Activated CD4-positive, alpha-beta T cell treated with anti-CD3 and anti-CD28 coated beads, Interleukin-2, amount 10 ng/mL, durations not matched to agents 24 days and 14 days (primary cell): ENCODE measurements at regions not wholly inside any gene's neighbourhood (a gene's known extent, or its start where the extent isn't known, plus 50 kb on each side); places are given as distances from the start of the nearest gene placed in this dataset.

Experiments used
- DNase-seq: peaks from one replicate; pipeline ENCODE4 v3.0.0; 2022
- H3K27ac Mint-ChIP-seq: one replicate; pipeline ENCODE4 v1.8.0; 2022; ENCODE audit warnings: mild to moderate bottlenecking, mixed read lengths
- H3K27me3 Mint-ChIP-seq: one replicate; pipeline ENCODE4 v1.8.0; 2022; ENCODE audit warnings: mixed read lengths
- H3K36me3 Mint-ChIP-seq: one replicate; pipeline ENCODE4 v1.8.0; 2022; ENCODE audit warnings: low read depth, mild to moderate bottlenecking, mixed read lengths
- H3K4me1 Mint-ChIP-seq: one replicate; pipeline ENCODE4 v1.8.0; 2021; ENCODE audit warnings: mixed read lengths
- H3K4me3 Mint-ChIP-seq: one replicate; pipeline ENCODE4 v1.8.0; 2022; ENCODE audit warnings: mild to moderate bottlenecking, moderate library complexity, mixed read lengths
- H3K9me3 Mint-ChIP-seq: one replicate; pipeline ENCODE4 v1.8.0; 2021; ENCODE audit warnings: mixed read lengths
- intact Hi-C: fragments of 100-400 bp; cut with micrococcal nuclease; formaldehyde crosslinking; loops from one replicate; pipeline ENCODE4 v1.15.1; 2023

GRCh38 chr14:86296173-86296572, 766.2 kb downstream of the FLRT2 start:
- Mint-ChIP-seq H3K9me3 (no peaks in the 10 kb centered on the region), H3K4me3 (no peak overlapping the region), H3K27me3 (no peaks in the 10 kb centered on the region), H3K4me1 (no peaks in the 10 kb centered on the region), H3K36me3 (no peaks in the 10 kb centered on the region), H3K27ac (no peak overlapping the region)
- no peak for DNase-seq
- intact Hi-C loops: no loop called here

GRCh38 chr14:86288336-86288735, 758.4 kb downstream of the FLRT2 start:
- H3K27ac Mint-ChIP-seq: no peak overlapping the region
- no peaks in the 10 kb centered on the region for H3K9me3 Mint-ChIP-seq
- H3K27me3 Mint-ChIP-seq: no peaks in the 10 kb centered on the region
- no peak overlapping the region for H3K4me3 Mint-ChIP-seq
- DNase-seq: no peak
- no peaks in the 10 kb centered on the region for H3K4me1 Mint-ChIP-seq
- no peaks in the 10 kb centered on the region for H3K36me3 Mint-ChIP-seq
- intact Hi-C loops: no loop called here

GRCh38 chr14:86279405-86279804, 749.5 kb downstream of the FLRT2 start:
- H3K4me3 Mint-ChIP-seq: no peak overlapping the region
- no peaks in the 10 kb centered on the region for H3K27me3 Mint-ChIP-seq

GRCh38 chr14:86257973-86258372, 728.0 kb downstream of the FLRT2 start:
- Mint-ChIP-seq H3K4me3 (no peak overlapping the region), H3K27me3 (no peaks in the 10 kb centered on the region), H3K27ac (no peak overlapping the region), H3K4me1 (no peaks in the 10 kb centered on the region), H3K9me3 (peaks cover 4% of the 10 kb centered on the region), H3K36me3 (no peaks in the 10 kb centered on the region)
- intact Hi-C loops: no loop called here
- no peak for DNase-seq

More at GRCh38 chr14:86279405-86279804, 749.5 kb downstream of the FLRT2 start:
- Mint-ChIP-seq H3K27ac (no peak overlapping the region), H3K36me3 (no peaks in the 10 kb centered on the region), H3K4me1 (no peaks in the 10 kb centered on the region), H3K9me3 (no peaks in the 10 kb centered on the region)
- intact Hi-C loops: no loop called here
- DNase-seq: no peak

- intact Hi-C loops: no loop called here
- Mint-ChIP-seq H3K36me3 (no peaks in the 10 kb centered on the region), H3K4me3 (no peak overlapping the region), H3K9me3 (no peaks in the 10 kb centered on the region), H3K4me1 (no peaks in the 10 kb centered on the region), H3K27me3 (no peaks in the 10 kb centered on the region), H3K27ac (no peak overlapping the region)
- no peak for DNase-seq
Measured at GRCh38 chr14:86243158-86243557, 713.2 kb downstream of the FLRT2 start.

GRCh38 chr14:86237733-86238132, 707.8 kb downstream of the FLRT2 start:
- H3K9me3 Mint-ChIP-seq: peaks cover 3% of the 10 kb centered on the region
- no peaks in the 10 kb centered on the region for H3K27me3 Mint-ChIP-seq
- DNase-seq: no peak
- intact Hi-C loops: no loop called here
- H3K4me1 Mint-ChIP-seq: no peaks in the 10 kb centered on the region
- no peak overlapping the region for H3K4me3 Mint-ChIP-seq
- H3K36me3 Mint-ChIP-seq: no peaks in the 10 kb centered on the region
- no peak overlapping the region for H3K27ac Mint-ChIP-seq

- H3K9me3 Mint-ChIP-seq: no peaks in the 10 kb centered on the region
- H3K27ac Mint-ChIP-seq: no peak overlapping the region
- no peak overlapping the region for H3K4me3 Mint-ChIP-seq
- no peak for DNase-seq
- H3K4me1 Mint-ChIP-seq: no peaks in the 10 kb centered on the region
- no peaks in the 10 kb centered on the region for H3K27me3 Mint-ChIP-seq
- H3K36me3 Mint-ChIP-seq: no peaks in the 10 kb centered on the region
- intact Hi-C loops: no loop called here
Measured at GRCh38 chr14:86221755-86222154, 691.8 kb downstream of the FLRT2 start.

- intact Hi-C loops: no loop called here
- no peaks in the 10 kb centered on the region for H3K27me3 Mint-ChIP-seq
- H3K36me3 Mint-ChIP-seq: no peaks in the 10 kb centered on the region
- no peak overlapping the region for H3K27ac Mint-ChIP-seq
- DNase-seq: no peak
- H3K4me3 Mint-ChIP-seq: no peak overlapping the region
- H3K9me3 Mint-ChIP-seq: no peaks in the 10 kb centered on the region
- H3K4me1 Mint-ChIP-seq: no peaks in the 10 kb centered on the region
Measured at GRCh38 chr14:86221000-86221399, 691.1 kb downstream of the FLRT2 start.

- H3K27ac Mint-ChIP-seq: no peak overlapping the region
- H3K36me3 Mint-ChIP-seq: no peaks in the 10 kb centered on the region
- H3K9me3 Mint-ChIP-seq: no peaks in the 10 kb centered on the region
- H3K27me3 Mint-ChIP-seq: no peaks in the 10 kb centered on the region
- no peak for DNase-seq
- H3K4me3 Mint-ChIP-seq: no peak overlapping the region
- H3K4me1 Mint-ChIP-seq: no peaks in the 10 kb centered on the region
- intact Hi-C loops: no loop called here
Measured at GRCh38 chr14:86217523-86217922, 687.6 kb downstream of the FLRT2 start.

GRCh38 chr14:86203843-86204242, 673.9 kb downstream of the FLRT2 start:
- H3K4me1 Mint-ChIP-seq: no peaks in the 10 kb centered on the region
- H3K9me3 Mint-ChIP-seq: peaks cover 10% of the 10 kb centered on the region
- no peaks in the 10 kb centered on the region for H3K27me3 Mint-ChIP-seq
- DNase-seq: no peak
- intact Hi-C loops: no loop called here
- no peak overlapping the region for H3K4me3 Mint-ChIP-seq
- H3K27ac Mint-ChIP-seq: no peak overlapping the region
- no peaks in the 10 kb centered on the region for H3K36me3 Mint-ChIP-seq

GRCh38 chr14:86196471-86196870, 666.5 kb downstream of the FLRT2 start:
- no peaks in the 10 kb centered on the region for H3K4me1 Mint-ChIP-seq

GRCh38 chr14:86193756-86194155, 663.8 kb downstream of the FLRT2 start:
- H3K36me3 Mint-ChIP-seq: no peaks in the 10 kb centered on the region
- H3K4me3 Mint-ChIP-seq: no peak overlapping the region
- no peaks in the 10 kb centered on the region for H3K9me3 Mint-ChIP-seq
- no peaks in the 10 kb centered on the region for H3K4me1 Mint-ChIP-seq
- no peak overlapping the region for H3K27ac Mint-ChIP-seq
- DNase-seq: no peak
- intact Hi-C loops: no loop called here
- no peaks in the 10 kb centered on the region for H3K27me3 Mint-ChIP-seq

More at GRCh38 chr14:86196471-86196870, 666.5 kb downstream of the FLRT2 start:
- intact Hi-C loops: no loop called here
- Mint-ChIP-seq H3K27me3 (no peaks in the 10 kb centered on the region), H3K4me3 (no peak overlapping the region), H3K9me3 (peaks cover 10% of the 10 kb centered on the region), H3K27ac (no peak overlapping the region), H3K36me3 (no peaks in the 10 kb centered on the region)
- no peak for DNase-seq

GRCh38 chr14:86179980-86180379, 650.0 kb downstream of the FLRT2 start:
- Mint-ChIP-seq H3K36me3 (no peaks in the 10 kb centered on the region), H3K9me3 (no peaks in the 10 kb centered on the region), H3K4me3 (no peak overlapping the region), H3K27me3 (no peaks in the 10 kb centered on the region), H3K4me1 (no peaks in the 10 kb centered on the region), H3K27ac (no peak overlapping the region)
- intact Hi-C loops: no loop called here
- DNase-seq: no peak

GRCh38 chr14:86168371-86168770, 638.4 kb downstream of the FLRT2 start:
- DNase-seq: no peak
- no peaks in the 10 kb centered on the region for H3K4me1 Mint-ChIP-seq
- intact Hi-C loops: no loop called here

GRCh38 chr14:86166541-86166940, 636.6 kb downstream of the FLRT2 start:
- Mint-ChIP-seq H3K27ac (no peak overlapping the region), H3K4me3 (no peak overlapping the region), H3K27me3 (no peaks in the 10 kb centered on the region), H3K36me3 (no peaks in the 10 kb centered on the region), H3K9me3 (no peaks in the 10 kb centered on the region), H3K4me1 (no peaks in the 10 kb centered on the region)
- DNase-seq: no peak
- intact Hi-C loops: no loop called here

More at GRCh38 chr14:86168371-86168770, 638.4 kb downstream of the FLRT2 start:
- H3K27me3 Mint-ChIP-seq: no peaks in the 10 kb centered on the region
- no peak overlapping the region for H3K4me3 Mint-ChIP-seq
- no peak overlapping the region for H3K27ac Mint-ChIP-seq
- no peaks in the 10 kb centered on the region for H3K9me3 Mint-ChIP-seq
- H3K36me3 Mint-ChIP-seq: no peaks in the 10 kb centered on the region
